ENCODE measurements at regions not wholly inside any gene's neighbourhood (a gene's known extent, or its start where the extent isn't known, plus 50 kb on each side); places are given as distances from the start of the nearest gene placed in this dataset.

DNA sequence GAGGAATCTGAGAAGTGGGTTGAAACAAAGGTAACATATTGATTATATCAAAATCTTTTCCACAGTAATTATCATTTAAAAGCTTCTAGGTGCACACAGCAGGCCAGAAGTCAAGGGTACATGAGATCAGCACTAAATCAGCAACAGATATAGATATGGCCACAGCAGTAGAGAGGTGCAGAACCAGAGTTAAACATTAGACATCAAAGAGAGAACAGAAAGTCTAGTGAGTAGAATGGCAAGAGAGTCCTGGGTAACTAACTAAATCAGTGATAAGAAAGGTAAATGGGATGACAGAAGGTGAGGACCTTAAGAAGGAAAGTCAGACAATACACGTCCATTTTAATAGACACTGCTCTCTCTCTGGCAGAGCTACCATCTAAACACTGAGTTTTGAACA is 119.5 kb upstream of the GRIA4 start:
- TF ChIP-seq POLR2A (IDR thresholded peaks at IDR 0.05; ENCODE audit: low read depth, low read length): no peak
- no peak for TF ChIP-seq POLR2AphosphoS5 (IDR thresholded peaks at IDR 0.05; ENCODE audit: low read depth, low read length)
- no peak for TF ChIP-seq TAF1 (IDR thresholded peaks at IDR 0.05; ENCODE audit: borderline replicate concordance, low read depth, low read length)
